ENCODE measurements at regions not wholly inside any gene's neighbourhood (a gene's known extent, or its start where the extent isn't known, plus 50 kb on each side); places are given as distances from the start of the nearest gene placed in this dataset.
"Not testable (repeated sequence)": the region's sequence is repeated elsewhere in the genome, so short reads cannot be mapped to it uniquely, and the experiment has no call there.

- no peak overlapping the region for H3K4me3 Mint-ChIP-seq
- H3K4me1 Mint-ChIP-seq (ENCODE audit: low read depth): peaks cover 2% of the 10 kb centered on the region
- no peak overlapping the region for H3K27ac Mint-ChIP-seq
- H3K27me3 Mint-ChIP-seq (ENCODE audit: low read depth): no peaks in the 10 kb centered on the region
- no peaks in the 10 kb centered on the region for H3K36me3 Mint-ChIP-seq (ENCODE audit: low read depth)
- H3K9me3 Mint-ChIP-seq: no peaks in the 10 kb centered on the region
These were observed 264.6 kb upstream of the RAB4A start for GRCh38 chr1:229006121-229006870.

- H3K4me3 Mint-ChIP-seq: no peak overlapping the region
- H3K27ac Mint-ChIP-seq: no peak overlapping the region
These were observed 263.7 kb upstream of the RAB4A start for GRCh38 chr1:229007167-229007566.

DNA sequence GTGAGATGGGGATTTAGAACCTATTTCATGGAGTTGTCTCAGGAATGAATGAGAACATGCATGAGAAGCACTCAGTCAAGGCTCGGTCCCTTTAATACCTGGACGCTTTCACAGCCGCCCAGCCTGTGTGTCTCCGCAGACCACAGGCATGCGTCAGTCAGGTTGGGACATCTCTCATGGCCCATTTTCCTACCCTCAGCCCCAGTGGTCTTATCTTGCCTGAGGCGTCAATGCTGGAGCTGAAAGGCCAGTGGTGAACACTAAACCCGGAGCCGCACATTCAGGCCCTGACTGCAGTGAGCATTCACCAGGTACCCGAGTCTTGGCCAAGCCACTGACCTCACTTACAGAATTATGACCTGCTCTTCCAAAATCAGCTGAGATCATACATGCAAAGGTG, 263.2 kb upstream of the RAB4A start:
- Mint-ChIP-seq H3K27me3 (ENCODE audit: low read depth) (peaks cover 8% of the 10 kb centered on the region), H3K4me1 (ENCODE audit: low read depth) (no peaks in the 10 kb centered on the region), H3K4me3 (no peak overlapping the region), H3K9me3 (no peaks in the 10 kb centered on the region), H3K36me3 (ENCODE audit: low read depth) (no peaks in the 10 kb centered on the region), H3K27ac (no peak overlapping the region)

More at GRCh38 chr1:229007167-229007566, 263.7 kb upstream of the RAB4A start:
- no peaks in the 10 kb centered on the region for H3K36me3 Mint-ChIP-seq (ENCODE audit: low read depth)
- H3K9me3 Mint-ChIP-seq: no peaks in the 10 kb centered on the region
- H3K4me1 Mint-ChIP-seq (ENCODE audit: low read depth): no peaks in the 10 kb centered on the region
- H3K27me3 Mint-ChIP-seq (ENCODE audit: low read depth): peaks cover 4% of the 10 kb centered on the region

DNA sequence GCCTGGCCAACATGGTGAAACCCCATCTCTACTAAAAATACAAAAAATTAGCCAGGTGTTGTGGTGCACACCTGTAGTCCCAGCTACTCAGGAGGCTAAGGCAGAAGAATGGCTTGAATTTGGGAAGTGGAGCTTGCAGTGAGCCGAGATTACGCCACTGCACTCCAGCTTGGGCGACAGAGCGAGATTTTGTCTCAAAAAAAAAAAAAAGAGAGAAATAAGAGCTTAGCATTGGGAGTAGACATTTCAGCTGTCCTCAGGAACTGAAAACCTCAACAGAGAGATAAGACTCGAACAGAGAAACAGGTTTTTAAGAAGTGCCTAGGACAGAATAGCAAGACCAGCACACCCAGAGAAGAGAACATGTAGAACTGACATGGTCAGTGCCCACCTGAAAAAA, 262.6 kb upstream of the RAB4A start:
- not testable (repeated sequence) for H3K9me3 Mint-ChIP-seq; H3K36me3 Mint-ChIP-seq (ENCODE audit: low read depth); H3K4me1 Mint-ChIP-seq (ENCODE audit: low read depth); H3K4me3 Mint-ChIP-seq; H3K27ac Mint-ChIP-seq
- H3K27me3 Mint-ChIP-seq (ENCODE audit: low read depth): peaks cover 11% of the 10 kb centered on the region

DNA sequence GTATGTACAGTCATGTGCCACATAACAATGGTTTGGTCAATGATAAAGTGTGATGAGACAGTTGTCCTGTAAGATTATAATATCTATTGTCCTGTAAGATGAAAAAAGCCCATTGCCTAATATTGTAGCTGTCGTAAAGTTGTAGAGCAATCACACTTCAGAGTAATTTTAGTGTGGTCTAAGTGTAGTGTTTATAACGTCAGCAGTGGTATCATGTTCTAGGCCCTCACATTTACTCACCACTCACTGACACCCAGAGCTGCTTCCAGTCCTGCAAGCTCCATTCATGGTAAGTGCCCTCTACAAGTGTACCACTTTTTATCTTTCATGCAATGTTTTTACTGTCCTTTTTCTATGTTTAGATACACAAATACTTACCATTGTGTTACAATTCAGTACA, 259.9 kb upstream of the RAB4A start:
- H3K4me3 Mint-ChIP-seq: no peak overlapping the region
- no peaks in the 10 kb centered on the region for H3K4me1 Mint-ChIP-seq (ENCODE audit: low read depth)
- no peaks in the 10 kb centered on the region for H3K9me3 Mint-ChIP-seq
- H3K27me3 Mint-ChIP-seq (ENCODE audit: low read depth): peaks cover 21% of the 10 kb centered on the region
- H3K36me3 Mint-ChIP-seq (ENCODE audit: low read depth): no peaks in the 10 kb centered on the region
- no peak overlapping the region for H3K27ac Mint-ChIP-seq

DNA sequence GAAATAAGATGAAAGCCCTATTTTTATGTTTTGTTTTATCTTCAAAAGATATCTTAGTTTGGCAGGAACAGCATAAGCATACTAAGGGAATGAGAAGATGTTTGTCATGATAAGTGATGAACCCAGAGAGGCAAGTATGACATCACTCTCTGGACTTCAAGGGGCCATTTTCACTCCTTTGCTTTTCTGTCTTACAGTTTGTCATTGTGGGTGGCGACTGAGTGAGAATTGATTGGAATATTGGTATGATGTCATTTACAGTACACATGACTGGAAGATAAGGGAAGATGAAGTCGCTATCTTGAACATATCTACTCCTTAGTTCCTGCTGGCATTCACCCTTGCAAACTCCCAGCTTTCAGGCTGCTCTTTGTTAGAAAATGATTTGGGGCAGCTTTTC, 258.1 kb upstream of the RAB4A start:
- Mint-ChIP-seq H3K4me3 (no peak overlapping the region), H3K4me1 (ENCODE audit: low read depth) (no peaks in the 10 kb centered on the region), H3K36me3 (ENCODE audit: low read depth) (no peaks in the 10 kb centered on the region), H3K9me3 (no peaks in the 10 kb centered on the region), H3K27me3 (ENCODE audit: low read depth) (peaks cover 33% of the 10 kb centered on the region), H3K27ac (no peak overlapping the region)

DNA sequence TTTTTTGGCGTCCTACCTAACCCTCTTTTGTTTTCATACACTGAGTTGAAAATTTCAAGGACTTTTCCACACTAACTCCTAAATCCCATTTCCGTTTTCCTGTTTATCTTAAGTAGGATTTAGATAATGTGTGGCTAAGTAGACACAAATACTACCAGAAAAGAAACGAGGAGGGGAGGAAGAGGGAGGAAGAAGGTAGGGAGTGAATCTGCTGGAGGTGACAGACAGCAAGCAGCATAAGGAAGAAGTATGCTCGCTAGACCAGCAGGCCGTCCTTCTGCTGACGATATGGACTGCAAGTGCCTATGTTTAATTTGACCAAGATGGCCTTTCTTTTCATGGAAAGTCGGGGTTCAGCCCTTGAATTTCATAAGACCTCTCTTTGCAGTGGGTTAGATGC, 256.9 kb upstream of the RAB4A start:
- H3K9me3 Mint-ChIP-seq: no peaks in the 10 kb centered on the region
- peaks cover 33% of the 10 kb centered on the region for H3K27me3 Mint-ChIP-seq (ENCODE audit: low read depth)
- no peaks in the 10 kb centered on the region for H3K36me3 Mint-ChIP-seq (ENCODE audit: low read depth)
- no peaks in the 10 kb centered on the region for H3K4me1 Mint-ChIP-seq (ENCODE audit: low read depth)
- H3K4me3 Mint-ChIP-seq: no peak overlapping the region
- no peak overlapping the region for H3K27ac Mint-ChIP-seq

GRCh38 chr1:229015806-229016205, 255.1 kb upstream of the RAB4A start:
- no peak overlapping the region for H3K27ac Mint-ChIP-seq
- H3K4me1 Mint-ChIP-seq (ENCODE audit: low read depth): no peaks in the 10 kb centered on the region
- no peaks in the 10 kb centered on the region for H3K36me3 Mint-ChIP-seq (ENCODE audit: low read depth)
- no peak overlapping the region for H3K4me3 Mint-ChIP-seq
- peaks cover 33% of the 10 kb centered on the region for H3K27me3 Mint-ChIP-seq (ENCODE audit: low read depth)
- H3K9me3 Mint-ChIP-seq: no peaks in the 10 kb centered on the region

DNA sequence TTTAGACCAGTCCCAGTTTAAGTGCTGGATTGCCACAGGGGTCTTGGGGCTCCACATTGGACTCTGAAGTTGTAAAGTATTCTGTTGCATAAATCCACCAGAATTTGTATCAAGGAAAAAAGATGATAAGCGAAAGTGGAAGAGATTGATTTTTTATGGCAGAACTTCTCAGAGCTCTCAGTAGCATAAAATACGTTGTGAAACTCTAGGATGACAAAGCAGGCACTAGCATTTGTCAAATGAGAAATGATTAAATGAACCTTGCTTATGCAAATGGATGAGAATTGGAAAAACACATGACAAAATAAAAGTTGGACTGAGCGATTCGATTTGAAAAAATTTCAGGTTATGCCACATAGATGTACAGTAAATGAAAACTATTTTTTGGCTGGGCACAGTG, 253.8 kb upstream of the RAB4A start:
- Mint-ChIP-seq H3K36me3 (ENCODE audit: low read depth) (no peaks in the 10 kb centered on the region), H3K9me3 (no peaks in the 10 kb centered on the region), H3K27me3 (ENCODE audit: low read depth) (peaks cover 30% of the 10 kb centered on the region), H3K4me3 (no peak overlapping the region), H3K4me1 (ENCODE audit: low read depth) (no peaks in the 10 kb centered on the region), H3K27ac (no peak overlapping the region)

DNA sequence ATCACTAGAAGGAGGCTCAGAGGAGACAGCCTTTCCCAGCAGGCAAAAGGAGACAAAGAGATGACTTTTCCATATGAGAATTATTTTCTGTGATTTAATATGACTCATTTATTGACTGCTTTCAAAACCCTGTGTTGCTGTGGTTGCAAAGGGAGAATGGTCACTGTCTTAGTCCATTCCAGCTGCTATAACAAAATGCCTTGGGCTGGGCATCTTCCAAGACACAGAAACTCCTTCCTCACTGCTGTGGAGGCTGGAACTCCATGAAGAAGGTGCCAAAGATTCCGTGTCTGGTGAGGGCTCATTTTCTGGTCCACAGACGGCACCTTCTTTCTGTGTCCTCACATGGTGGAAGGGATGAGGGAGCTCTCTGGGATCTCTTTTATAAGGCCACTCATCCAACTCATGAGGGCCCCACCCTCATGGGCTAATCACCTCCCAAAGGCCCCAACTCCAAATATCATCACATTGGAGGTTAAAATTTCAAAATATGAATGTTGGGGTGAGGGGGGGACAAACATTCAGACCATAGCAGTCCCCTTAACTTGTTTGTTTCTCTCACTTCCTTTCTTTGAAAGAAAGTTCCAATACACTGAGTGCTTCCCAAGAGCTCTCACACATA, 252.1 kb upstream of the RAB4A start:
- H3K4me1 Mint-ChIP-seq (ENCODE audit: low read depth): no peaks in the 10 kb centered on the region
- H3K27ac Mint-ChIP-seq: no peak overlapping the region
- no peak overlapping the region for H3K4me3 Mint-ChIP-seq
- H3K9me3 Mint-ChIP-seq: no peaks in the 10 kb centered on the region
- H3K27me3 Mint-ChIP-seq (ENCODE audit: low read depth): peaks cover 21% of the 10 kb centered on the region
- no peaks in the 10 kb centered on the region for H3K36me3 Mint-ChIP-seq (ENCODE audit: low read depth)

- no peaks in the 10 kb centered on the region for H3K36me3 Mint-ChIP-seq (ENCODE audit: low read depth)
- no peaks in the 10 kb centered on the region for H3K9me3 Mint-ChIP-seq
- no peak overlapping the region for H3K4me3 Mint-ChIP-seq
- H3K4me1 Mint-ChIP-seq (ENCODE audit: low read depth): no peaks in the 10 kb centered on the region
- peaks cover 15% of the 10 kb centered on the region for H3K27me3 Mint-ChIP-seq (ENCODE audit: low read depth)
- no peak overlapping the region for H3K27ac Mint-ChIP-seq
These were observed 251.1 kb upstream of the RAB4A start for GRCh38 chr1:229019663-229020271.

DNA sequence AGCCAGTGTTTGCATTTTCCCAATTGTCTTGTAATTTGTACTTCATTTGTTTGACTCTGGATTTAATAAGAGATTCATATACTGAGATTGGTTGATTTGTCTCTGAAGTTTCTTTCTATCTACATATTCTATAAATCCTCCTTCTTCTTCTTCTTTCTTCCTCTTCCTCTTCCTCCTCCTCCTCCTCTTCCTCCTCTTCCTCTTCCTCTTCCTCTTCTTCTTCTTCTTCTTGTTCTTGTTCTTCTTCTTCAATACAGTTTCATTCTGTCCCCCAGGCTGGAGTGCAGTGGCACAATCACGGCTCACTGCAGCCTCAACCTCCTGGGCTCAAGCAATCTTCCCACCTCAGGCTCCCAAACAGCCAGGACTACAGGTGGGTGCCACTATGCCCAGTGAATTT, 249.9 kb upstream of the RAB4A start:
- H3K4me3 Mint-ChIP-seq; H3K27ac Mint-ChIP-seq; H3K36me3 Mint-ChIP-seq (ENCODE audit: low read depth); H3K4me1 Mint-ChIP-seq (ENCODE audit: low read depth); H3K9me3 Mint-ChIP-seq: not testable (repeated sequence)
- peaks cover 12% of the 10 kb centered on the region for H3K27me3 Mint-ChIP-seq (ENCODE audit: low read depth)

DNA sequence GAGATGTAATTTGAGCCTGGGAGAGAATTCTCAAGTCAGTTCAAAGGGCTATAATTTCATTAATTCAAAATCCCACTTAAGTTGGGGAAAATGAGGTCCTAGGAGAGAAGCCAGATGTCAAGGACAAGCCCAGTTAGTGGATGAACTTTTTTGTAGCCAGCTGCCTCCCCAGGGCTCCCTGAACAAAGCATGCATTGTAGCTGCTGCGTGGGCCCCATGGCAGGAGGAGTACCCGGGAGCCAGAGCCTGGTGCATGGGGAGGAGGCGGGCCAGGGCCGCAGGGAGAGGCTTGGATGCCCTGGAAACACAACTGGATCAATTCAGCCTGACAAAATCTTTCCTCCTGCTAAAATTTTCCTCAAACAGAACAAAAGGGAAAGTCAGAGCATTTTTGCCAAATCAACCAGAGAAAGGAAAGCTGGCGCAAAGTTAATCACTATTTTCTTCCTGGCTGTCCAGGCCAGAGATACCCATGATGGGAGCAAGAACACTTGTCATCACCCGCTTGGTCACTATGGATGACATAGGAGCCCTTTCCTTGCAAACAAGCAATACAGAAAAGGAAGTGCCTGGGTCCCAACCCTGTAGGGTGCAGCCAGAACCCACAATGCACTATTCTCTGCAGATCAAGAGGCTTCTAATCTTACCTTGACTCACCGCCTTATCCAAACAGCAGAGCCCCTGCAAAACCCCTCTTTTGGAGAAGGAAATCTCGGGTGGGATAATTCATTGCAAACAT, 248.1 kb upstream of the RAB4A start:
- peaks cover 9% of the 10 kb centered on the region for H3K4me1 Mint-ChIP-seq (ENCODE audit: low read depth)
- no peak overlapping the region for H3K27ac Mint-ChIP-seq
- peaks cover 2% of the 10 kb centered on the region for H3K36me3 Mint-ChIP-seq (ENCODE audit: low read depth)
- H3K27me3 Mint-ChIP-seq (ENCODE audit: low read depth): no peaks in the 10 kb centered on the region
- H3K9me3 Mint-ChIP-seq: no peaks in the 10 kb centered on the region
- H3K4me3 Mint-ChIP-seq: no peak overlapping the region

DNA sequence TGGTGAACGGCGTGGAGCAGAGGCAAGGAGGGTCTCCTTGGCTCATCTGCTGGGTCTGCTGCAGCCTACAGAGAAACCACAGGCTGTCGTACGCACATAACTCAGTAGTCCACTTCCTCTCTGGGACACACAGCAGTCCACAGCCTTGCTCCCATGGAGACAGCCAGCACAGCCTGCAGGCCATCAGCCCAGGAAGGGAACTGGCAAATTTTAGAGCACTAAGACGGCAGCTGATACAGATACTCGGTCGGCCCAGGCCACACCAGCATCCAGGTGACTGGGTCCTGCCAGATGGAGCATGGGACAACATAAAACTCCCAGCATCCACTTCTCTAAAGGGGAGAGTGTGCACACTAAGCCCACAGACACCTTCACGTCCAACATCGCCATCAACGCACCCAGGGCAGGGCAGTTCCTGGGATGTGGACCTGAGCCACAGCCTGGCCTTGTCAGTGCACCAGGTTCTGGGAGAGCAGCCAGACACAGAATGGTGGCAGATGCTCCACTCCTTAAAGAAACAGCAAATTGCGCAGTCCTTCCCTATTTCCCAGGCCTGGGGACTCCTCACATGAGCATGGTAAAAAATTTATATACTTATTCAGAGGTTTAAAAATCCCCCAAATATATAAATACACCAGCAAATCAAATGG, 247.1 kb upstream of the RAB4A start:
- Mint-ChIP-seq H3K36me3 (ENCODE audit: low read depth) (peaks cover 2% of the 10 kb centered on the region), H3K4me1 (ENCODE audit: low read depth) (peaks cover 11% of the 10 kb centered on the region), H3K27ac (no peak overlapping the region), H3K4me3 (no peak overlapping the region), H3K27me3 (ENCODE audit: low read depth) (no peaks in the 10 kb centered on the region), H3K9me3 (no peaks in the 10 kb centered on the region)
